IMR-90 (cell line): ENCODE measurements at regions not wholly inside any gene's neighbourhood (a gene's known extent, or its start where the extent isn't known, plus 50 kb on each side); places are given as distances from the start of the nearest gene placed in this dataset.
"Not testable (repeated sequence)": the region's sequence is repeated elsewhere in the genome, so short reads cannot be mapped to it uniquely, and the experiment has no call there.

ENCODE experiments used
- CEBPB ChIP-seq: IDR thresholded peaks from 2 replicates; pipeline ENCODE4 v1.6.1; 2012; ENCODE audit warnings: low read depth, low read length, improper control_type of control experiment
- FOS ChIP-seq: fragments of 150-350 bp; IDR thresholded peaks from 2 replicates; pipeline ENCODE4 v1.6.1; 2016; ENCODE audit warnings: low read depth, low read length
- MAFK ChIP-seq: IDR thresholded peaks from 2 replicates; pipeline ENCODE4 v1.6.1; 2012; ENCODE audit warnings: low read depth, low read length, improper control_type of control experiment
- MAZ ChIP-seq: IDR thresholded peaks from 2 replicates; pipeline ENCODE4 v1.6.1; 2012; ENCODE audit warnings: low read depth, mild to moderate bottlenecking, low read length, improper control_type of control experiment, moderate library complexity, borderline replicate concordance
- MXI1 ChIP-seq: IDR thresholded peaks from 2 replicates; pipeline ENCODE4 v1.6.1; 2012; ENCODE audit warnings: low read depth, mild to moderate bottlenecking, low read length, moderate library complexity, borderline replicate concordance
- NFE2L2 ChIP-seq: fragments of 150-350 bp; IDR thresholded peaks from 2 replicates; pipeline ENCODE4 v1.6.1; 2016; ENCODE audit warnings: low read depth, mild to moderate bottlenecking, low read length
- POLR2A ChIP-seq: IDR thresholded peaks from 2 replicates; pipeline ENCODE4 v1.6.1; 2012; ENCODE audit warnings: mild to moderate bottlenecking, low read depth, low read length
- RAD21 ChIP-seq: IDR thresholded peaks from 2 replicates; pipeline ENCODE4 v1.6.1; 2012; ENCODE audit warnings: low read length, improper control_type of control experiment
- RCOR1 ChIP-seq: IDR thresholded peaks from 2 replicates; pipeline ENCODE4 v1.6.1; 2012; ENCODE audit warnings: mild to moderate bottlenecking, low read length, improper control_type of control experiment; ENCODE audit not compliant: insufficient replicate concordance
- RFX5 ChIP-seq: IDR thresholded peaks from 2 replicates; pipeline ENCODE4 v1.8.0; 2012; ENCODE audit warnings: low read depth, mild to moderate bottlenecking, low read length, moderate library complexity
- SMC3 ChIP-seq: fragments of 150-350 bp; IDR thresholded peaks from 2 replicates; pipeline ENCODE4 v1.6.1; 2016; ENCODE audit warnings: low read depth, mild to moderate bottlenecking, antibody characterized with exemption, low read length, moderate library complexity
- USF2 ChIP-seq: fragments of 150-350 bp; IDR thresholded peaks from 2 replicates; pipeline ENCODE4 v1.6.1; 2017; ENCODE audit warnings: mild to moderate bottlenecking, antibody characterized with exemption, low read length, low read depth
- TF ChIP-seq, protein P1 (sequence below): conservative IDR thresholded peaks from 2 replicates; pipeline ENCODE4 v1.5.1; 2012; ENCODE audit warnings: mild to moderate bottlenecking, low read depth, low read length, improper control_type of control experiment
- TF ChIP-seq, protein P2 (sequence below): fragments of 150-350 bp; IDR thresholded peaks from 2 replicates; pipeline ENCODE4 v1.6.1; 2016; ENCODE audit warnings: low read depth, mild to moderate bottlenecking, low read length, moderate library complexity, borderline replicate concordance

DNA sequence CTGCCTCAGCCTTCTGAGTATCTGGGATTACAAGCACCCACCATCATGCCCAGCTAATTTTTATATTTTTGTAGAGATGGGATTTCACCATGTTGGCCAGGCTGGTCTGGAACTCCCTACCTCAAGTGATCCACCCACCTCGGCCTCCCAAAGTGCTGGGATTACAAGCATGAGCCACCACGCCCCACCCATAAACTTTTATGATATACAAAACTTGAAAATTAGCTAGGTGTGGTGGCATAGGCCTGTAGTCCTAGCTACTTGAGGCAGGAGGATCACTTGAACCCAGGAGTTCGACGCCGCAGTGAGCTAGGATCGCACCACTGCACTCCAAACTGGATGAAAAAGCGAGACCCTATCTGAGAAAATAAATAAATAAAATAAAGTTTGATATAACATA lies 149.5 kb upstream of the ATF7IP start:
- TF ChIP-seq USF2, POLR2A, MXI1, RFX5, RAD21, MAFK, CEBPB, RCOR1, FOS, SMC3, MAZ, NFE2L2: not testable (repeated sequence)
- TF ChIP-seq, protein P1, sequence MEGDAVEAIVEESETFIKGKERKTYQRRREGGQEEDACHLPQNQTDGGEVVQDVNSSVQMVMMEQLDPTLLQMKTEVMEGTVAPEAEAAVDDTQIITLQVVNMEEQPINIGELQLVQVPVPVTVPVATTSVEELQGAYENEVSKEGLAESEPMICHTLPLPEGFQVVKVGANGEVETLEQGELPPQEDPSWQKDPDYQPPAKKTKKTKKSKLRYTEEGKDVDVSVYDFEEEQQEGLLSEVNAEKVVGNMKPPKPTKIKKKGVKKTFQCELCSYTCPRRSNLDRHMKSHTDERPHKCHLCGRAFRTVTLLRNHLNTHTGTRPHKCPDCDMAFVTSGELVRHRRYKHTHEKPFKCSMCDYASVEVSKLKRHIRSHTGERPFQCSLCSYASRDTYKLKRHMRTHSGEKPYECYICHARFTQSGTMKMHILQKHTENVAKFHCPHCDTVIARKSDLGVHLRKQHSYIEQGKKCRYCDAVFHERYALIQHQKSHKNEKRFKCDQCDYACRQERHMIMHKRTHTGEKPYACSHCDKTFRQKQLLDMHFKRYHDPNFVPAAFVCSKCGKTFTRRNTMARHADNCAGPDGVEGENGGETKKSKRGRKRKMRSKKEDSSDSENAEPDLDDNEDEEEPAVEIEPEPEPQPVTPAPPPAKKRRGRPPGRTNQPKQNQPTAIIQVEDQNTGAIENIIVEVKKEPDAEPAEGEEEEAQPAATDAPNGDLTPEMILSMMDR: not testable (repeated sequence)
- TF ChIP-seq, protein P2, sequence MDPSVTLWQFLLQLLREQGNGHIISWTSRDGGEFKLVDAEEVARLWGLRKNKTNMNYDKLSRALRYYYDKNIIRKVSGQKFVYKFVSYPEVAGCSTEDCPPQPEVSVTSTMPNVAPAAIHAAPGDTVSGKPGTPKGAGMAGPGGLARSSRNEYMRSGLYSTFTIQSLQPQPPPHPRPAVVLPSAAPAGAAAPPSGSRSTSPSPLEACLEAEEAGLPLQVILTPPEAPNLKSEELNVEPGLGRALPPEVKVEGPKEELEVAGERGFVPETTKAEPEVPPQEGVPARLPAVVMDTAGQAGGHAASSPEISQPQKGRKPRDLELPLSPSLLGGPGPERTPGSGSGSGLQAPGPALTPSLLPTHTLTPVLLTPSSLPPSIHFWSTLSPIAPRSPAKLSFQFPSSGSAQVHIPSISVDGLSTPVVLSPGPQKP: not testable (repeated sequence)
